GM19239 (cell line): ENCODE measurements at regions not wholly inside any gene's neighbourhood (a gene's known extent, or its start where the extent isn't known, plus 50 kb on each side); places are given as distances from the start of the nearest gene placed in this dataset.
"Not testable (repeated sequence)": the region's sequence is repeated elsewhere in the genome, so short reads cannot be mapped to it uniquely, and the experiment has no call there.

Experiments
- DNase-seq: peaks from one replicate; pipeline ENCODE4 v3.0.0; 2011; ENCODE audit warnings: low spot score; ENCODE audit not compliant: insufficient read length
- FAIRE-seq: peaks from 2 replicates; lab custom pipeline; 2011; peaks lifted over from hg19 to GRCh38; lab: Jason Lieb, UNC

- no peak for FAIRE-seq
- DNase-seq = no peak
Measured at GRCh38 chr10:3876350-3876962, 91.4 kb upstream of the KLF6 start.

- DNase-seq (no peak), FAIRE-seq (no peak)
Measured at GRCh38 chr10:3875842-3876235, 90.8 kb upstream of the KLF6 start.

- DNase-seq (peak; percentile 36), FAIRE-seq (peak; percentile 95)
Measured at GRCh38 chr10:3874990-3875841, 90.2 kb upstream of the KLF6 start.

GRCh38 chr10:3874610-3874989 lies 89.6 kb upstream of the KLF6 start:
- not testable (repeated sequence) for FAIRE-seq, DNase-seq

GRCh38 chr10:3873728-3874461 lies 88.9 kb upstream of the KLF6 start:
- peak; percentile 71 for FAIRE-seq
- DNase-seq = peak; percentile 34

- FAIRE-seq = no peak
Measured at GRCh38 chr10:3872712-3873329, 87.8 kb upstream of the KLF6 start.

GRCh38 chr10:3871424-3871996 lies 86.5 kb upstream of the KLF6 start:
- DNase-seq (no peak), FAIRE-seq (no peak)

More at GRCh38 chr10:3872712-3873329, 87.8 kb upstream of the KLF6 start:
- no peak for DNase-seq

- peak; percentile 91 for FAIRE-seq
- no peak for DNase-seq
Measured at GRCh38 chr10:3869036-3869435, 84.0 kb upstream of the KLF6 start.

- no peak for DNase-seq
- peak; percentile 86 for FAIRE-seq
Measured at GRCh38 chr10:3868271-3868664, 83.3 kb upstream of the KLF6 start.

GRCh38 chr10:3867454-3868270 lies 82.7 kb upstream of the KLF6 start:
- no peak for DNase-seq

GRCh38 chr10:3866332-3866731 lies 81.3 kb upstream of the KLF6 start:
- FAIRE-seq (peak; percentile 95), DNase-seq (no peak)

More at GRCh38 chr10:3867454-3868270, 82.7 kb upstream of the KLF6 start:
- peak; percentile 78 for FAIRE-seq

- peak; percentile 74 for FAIRE-seq
- DNase-seq = no peak
Measured at GRCh38 chr10:3865565-3865964, 80.6 kb upstream of the KLF6 start.

- FAIRE-seq (no peak), DNase-seq (no peak)
Measured at GRCh38 chr10:3861795-3862194, 76.8 kb upstream of the KLF6 start.

- no peak for DNase-seq
- no peak for FAIRE-seq
Measured at GRCh38 chr10:3858051-3858845, 73.2 kb upstream of the KLF6 start.

GRCh38 chr10:3857318-3857717 lies 72.3 kb upstream of the KLF6 start:
- DNase-seq (no peak), FAIRE-seq (no peak)

- DNase-seq (no peak), FAIRE-seq (no peak)
Measured at GRCh38 chr10:3856593-3856992, 71.6 kb upstream of the KLF6 start.

GRCh38 chr10:3853547-3854303 lies 68.7 kb upstream of the KLF6 start:
- DNase-seq (no peak), FAIRE-seq (no peak)

GRCh38 chr10:3853016-3853415 lies 68.0 kb upstream of the KLF6 start:
- FAIRE-seq = no peak

More at GRCh38 chr10:3853016-3853415, 68.0 kb upstream of the KLF6 start:
- DNase-seq = no peak
